ENCODE measurements at regions not wholly inside any gene's neighbourhood (a gene's known extent, or its start where the extent isn't known, plus 50 kb on each side); places are given as distances from the start of the nearest gene placed in this dataset.

- no peak overlapping the region for H3K4me3 ChIP-seq (ENCODE audit: insufficient read depth, low read length)
- H2AFZ ChIP-seq (ENCODE audit: low read length), result no peak overlapping the region
- TF ChIP-seq CTCF (IDR thresholded peaks at IDR 0.05; ENCODE audit: extremely low read depth, low read depth, low read length), result no peak
- H3K27me3 ChIP-seq (ENCODE audit: insufficient read depth, low read length), result no peaks in the 10 kb centered on the region
- no peak overlapping the region for H3K4me2 ChIP-seq (ENCODE audit: insufficient read depth, low read length)
- no peaks in the 10 kb centered on the region for H4K20me1 ChIP-seq (ENCODE audit: insufficient read depth, low read length)
- H3K4me1 ChIP-seq (ENCODE audit: insufficient read depth, low read length), result no peaks in the 10 kb centered on the region
- peaks cover 26% of the 10 kb centered on the region for H3K79me2 ChIP-seq (ENCODE audit: insufficient read depth, low read length)
- no peaks in the 10 kb centered on the region for H3K9me3 ChIP-seq (ENCODE audit: low read depth, low read length)
- DNase-seq (ENCODE audit: insufficient read length, low spot score, missing footprints), result no peak
- no peaks in the 10 kb centered on the region for H3K36me3 ChIP-seq (ENCODE audit: insufficient read depth, low read length)
- no peak overlapping the region for H3K27ac ChIP-seq (ENCODE audit: low read depth, low read length)
Observed at GRCh38 chr11:129264114-129264513, 72.0 kb upstream of the ARHGAP32 start.

GRCh38 chr11:129260750-129261149, 68.6 kb upstream of the ARHGAP32 start:
- Histone ChIP-seq H3K36me3 (ENCODE audit: insufficient read depth, low read length) (no peaks in the 10 kb centered on the region), H3K9me3 (ENCODE audit: low read depth, low read length) (no peaks in the 10 kb centered on the region), H3K4me2 (ENCODE audit: insufficient read depth, low read length) (no peak overlapping the region), H3K4me3 (ENCODE audit: insufficient read depth, low read length) (no peak overlapping the region), H2AFZ (ENCODE audit: low read length) (no peak overlapping the region), H3K27ac (ENCODE audit: low read depth, low read length) (no peak overlapping the region), H3K4me1 (ENCODE audit: insufficient read depth, low read length) (no peaks in the 10 kb centered on the region), H3K27me3 (ENCODE audit: insufficient read depth, low read length) (no peaks in the 10 kb centered on the region), H3K79me2 (ENCODE audit: insufficient read depth, low read length) (peaks cover 12% of the 10 kb centered on the region), H4K20me1 (ENCODE audit: insufficient read depth, low read length) (no peaks in the 10 kb centered on the region)
- no peak for DNase-seq (ENCODE audit: insufficient read length, low spot score, missing footprints)
- no peak for TF ChIP-seq CTCF (IDR thresholded peaks at IDR 0.05; ENCODE audit: extremely low read depth, low read depth, low read length)

GRCh38 chr11:129259931-129260348, 67.8 kb upstream of the ARHGAP32 start:
- Histone ChIP-seq H3K9me3 (ENCODE audit: low read depth, low read length) (no peaks in the 10 kb centered on the region), H3K79me2 (ENCODE audit: insufficient read depth, low read length) (peaks cover 19% of the 10 kb centered on the region)
- DNase-seq (ENCODE audit: insufficient read length, low spot score, missing footprints), result no peak

DNA sequence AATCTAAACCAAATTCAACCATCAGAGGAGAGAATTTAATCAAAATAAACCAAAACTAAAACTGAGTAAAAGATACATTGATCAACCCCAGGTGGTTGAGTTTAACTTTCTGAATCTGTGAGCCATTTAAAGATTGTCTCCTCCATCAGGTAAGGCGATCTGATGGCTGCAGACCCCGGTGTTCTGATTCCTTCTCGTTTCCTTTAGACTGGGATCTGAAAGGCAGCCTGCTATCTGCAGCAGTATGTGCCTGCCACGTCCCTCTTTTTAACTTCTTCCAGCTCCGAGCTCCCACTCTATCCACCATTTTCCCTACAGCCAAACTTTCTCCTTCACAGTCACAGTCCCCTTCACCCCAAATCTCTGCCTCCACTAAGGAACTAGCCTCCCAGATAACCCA, 66.1 kb upstream of the ARHGAP32 start:
- H3K36me3 ChIP-seq (ENCODE audit: insufficient read depth, low read length), result no peaks in the 10 kb centered on the region
- H3K9me3 ChIP-seq (ENCODE audit: low read depth, low read length), result no peaks in the 10 kb centered on the region
- H2AFZ ChIP-seq (ENCODE audit: low read length), result no peak overlapping the region
- H3K27me3 ChIP-seq (ENCODE audit: insufficient read depth, low read length), result no peaks in the 10 kb centered on the region
- no peak for DNase-seq (ENCODE audit: insufficient read length, low spot score, missing footprints)
- no peak for TF ChIP-seq CTCF (IDR thresholded peaks at IDR 0.05; ENCODE audit: extremely low read depth, low read depth, low read length)
- no peak overlapping the region for H3K4me3 ChIP-seq (ENCODE audit: insufficient read depth, low read length)
- H3K79me2 ChIP-seq (ENCODE audit: insufficient read depth, low read length), result peaks cover 19% of the 10 kb centered on the region
- H4K20me1 ChIP-seq (ENCODE audit: insufficient read depth, low read length), result no peaks in the 10 kb centered on the region
- no peak overlapping the region for H3K27ac ChIP-seq (ENCODE audit: low read depth, low read length)
- H3K4me2 ChIP-seq (ENCODE audit: insufficient read depth, low read length), result no peak overlapping the region
- H3K4me1 ChIP-seq (ENCODE audit: insufficient read depth, low read length), result no peaks in the 10 kb centered on the region

More at GRCh38 chr11:129259931-129260348, 67.8 kb upstream of the ARHGAP32 start:
- H2AFZ ChIP-seq (ENCODE audit: low read length), result no peak overlapping the region
- no peaks in the 10 kb centered on the region for H3K4me1 ChIP-seq (ENCODE audit: insufficient read depth, low read length)
- no peaks in the 10 kb centered on the region for H3K27me3 ChIP-seq (ENCODE audit: insufficient read depth, low read length)
- H3K27ac ChIP-seq (ENCODE audit: low read depth, low read length), result no peak overlapping the region
- TF ChIP-seq CTCF (IDR thresholded peaks at IDR 0.05; ENCODE audit: extremely low read depth, low read depth, low read length), result no peak
- no peak overlapping the region for H3K4me3 ChIP-seq (ENCODE audit: insufficient read depth, low read length)
- H3K4me2 ChIP-seq (ENCODE audit: insufficient read depth, low read length), result no peak overlapping the region
- no peaks in the 10 kb centered on the region for H3K36me3 ChIP-seq (ENCODE audit: insufficient read depth, low read length)
- H4K20me1 ChIP-seq (ENCODE audit: insufficient read depth, low read length), result no peaks in the 10 kb centered on the region

All from osteoblast (primary cell).